ENCODE measurements at regions not wholly inside any gene's neighbourhood (a gene's known extent, or its start where the extent isn't known, plus 50 kb on each side); places are given as distances from the start of the nearest gene placed in this dataset.

- TF ChIP-seq, protein P1, sequence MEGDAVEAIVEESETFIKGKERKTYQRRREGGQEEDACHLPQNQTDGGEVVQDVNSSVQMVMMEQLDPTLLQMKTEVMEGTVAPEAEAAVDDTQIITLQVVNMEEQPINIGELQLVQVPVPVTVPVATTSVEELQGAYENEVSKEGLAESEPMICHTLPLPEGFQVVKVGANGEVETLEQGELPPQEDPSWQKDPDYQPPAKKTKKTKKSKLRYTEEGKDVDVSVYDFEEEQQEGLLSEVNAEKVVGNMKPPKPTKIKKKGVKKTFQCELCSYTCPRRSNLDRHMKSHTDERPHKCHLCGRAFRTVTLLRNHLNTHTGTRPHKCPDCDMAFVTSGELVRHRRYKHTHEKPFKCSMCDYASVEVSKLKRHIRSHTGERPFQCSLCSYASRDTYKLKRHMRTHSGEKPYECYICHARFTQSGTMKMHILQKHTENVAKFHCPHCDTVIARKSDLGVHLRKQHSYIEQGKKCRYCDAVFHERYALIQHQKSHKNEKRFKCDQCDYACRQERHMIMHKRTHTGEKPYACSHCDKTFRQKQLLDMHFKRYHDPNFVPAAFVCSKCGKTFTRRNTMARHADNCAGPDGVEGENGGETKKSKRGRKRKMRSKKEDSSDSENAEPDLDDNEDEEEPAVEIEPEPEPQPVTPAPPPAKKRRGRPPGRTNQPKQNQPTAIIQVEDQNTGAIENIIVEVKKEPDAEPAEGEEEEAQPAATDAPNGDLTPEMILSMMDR (IDR thresholded peaks at IDR 0.05; ENCODE audit: low read depth, low read length, poor library complexity, severe bottlenecking) = no peak
- no peak for TF ChIP-seq EZH2phosphoT487 (IDR thresholded peaks at IDR 0.05; ENCODE audit: borderline replicate concordance, low read length)
These were observed 72.6 kb upstream of the PIM1 start for GRCh38 chr6:37097335-37097734.

Data from DOHH2 (cell line).